Rectal smooth muscle tissue (tissue), 1 donor: ENCODE measurements at regions not wholly inside any gene's neighbourhood (a gene's known extent, or its start where the extent isn't known, plus 50 kb on each side); places are given as distances from the start of the nearest gene placed in this dataset.

Experiments
- H3K27ac ChIP-seq: one replicate; pipeline ENCODE4 v1.7.0; 2013; ENCODE audit warnings: low read depth, low read length, inconsistent platforms
- H3K27me3 ChIP-seq: one replicate; pipeline ENCODE4 v1.7.0; 2013; ENCODE audit warnings: low read length; ENCODE audit not compliant: control insufficient read depth, insufficient read depth
- H3K36me3 ChIP-seq: one replicate; pipeline ENCODE4 v1.7.0; 2013; ENCODE audit warnings: low read length; ENCODE audit not compliant: control insufficient read depth, insufficient read depth
- H3K4me1 ChIP-seq: one replicate; pipeline ENCODE4 v1.7.0; 2013; ENCODE audit warnings: low read length; ENCODE audit not compliant: control insufficient read depth, insufficient read depth
- H3K4me3 ChIP-seq: one replicate; pipeline ENCODE4 v1.7.0; 2013; ENCODE audit warnings: low read length
- H3K9ac ChIP-seq: one replicate; pipeline ENCODE4 v1.7.0; 2013; ENCODE audit warnings: low read length

GRCh38 chr4:187183826-187184225 lies 460.2 kb upstream of the FAT1 start:
- H3K4me1 ChIP-seq, result no peaks in the 10 kb centered on the region
- H3K27me3 ChIP-seq, result no peaks in the 10 kb centered on the region
- H3K4me3 ChIP-seq, result no peak overlapping the region
- no peaks in the 10 kb centered on the region for H3K36me3 ChIP-seq
- H3K9ac ChIP-seq, result no peak overlapping the region
- H3K27ac ChIP-seq, result no peak overlapping the region

DNA sequence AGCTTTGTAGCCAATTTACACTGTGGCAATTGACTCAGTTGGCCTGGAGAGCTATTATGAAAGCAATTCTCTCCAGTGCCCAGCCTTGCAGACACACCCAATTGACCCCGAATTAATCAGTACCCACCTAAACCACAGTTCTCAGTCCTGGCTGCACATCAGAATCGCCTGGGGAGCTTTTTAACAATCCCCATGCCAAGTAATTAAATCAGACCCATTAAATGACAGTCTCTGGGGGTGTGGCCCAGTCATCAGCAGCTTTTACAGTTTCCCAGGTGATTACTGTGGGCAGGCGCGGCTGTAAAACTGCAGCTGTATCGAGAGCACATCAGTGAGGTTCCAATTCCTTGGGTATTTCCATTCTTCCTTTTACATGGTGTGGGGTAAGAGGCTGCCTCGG lies 460.9 kb upstream of the FAT1 start:
- no peak overlapping the region for H3K4me3 ChIP-seq
- no peaks in the 10 kb centered on the region for H3K36me3 ChIP-seq
- H3K27ac ChIP-seq, result no peak overlapping the region
- H3K27me3 ChIP-seq, result no peaks in the 10 kb centered on the region
- no peak overlapping the region for H3K9ac ChIP-seq
- no peaks in the 10 kb centered on the region for H3K4me1 ChIP-seq

DNA sequence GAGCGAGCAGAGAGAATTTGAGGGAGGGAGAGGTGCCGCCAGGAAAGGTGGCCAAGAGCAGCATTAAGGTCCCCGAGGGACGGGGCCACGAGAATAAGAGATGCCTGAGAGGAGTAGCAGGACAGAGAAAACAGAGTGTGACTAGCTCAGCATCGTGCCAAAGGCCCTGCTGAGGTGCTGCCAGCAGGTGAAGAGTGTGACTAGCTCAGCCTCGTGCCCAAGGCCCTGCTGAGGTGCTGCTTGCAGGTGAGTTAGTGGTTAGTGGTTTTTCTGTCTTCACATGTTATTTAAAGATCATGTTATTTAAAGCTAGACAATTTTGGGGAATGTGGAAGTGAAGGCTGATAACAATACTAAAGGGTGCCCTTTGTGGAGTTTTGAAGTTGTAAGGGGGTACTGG lies 464.5 kb upstream of the FAT1 start:
- no peak overlapping the region for H3K9ac ChIP-seq
- no peaks in the 10 kb centered on the region for H3K36me3 ChIP-seq
- H3K27ac ChIP-seq, result no peak overlapping the region

DNA sequence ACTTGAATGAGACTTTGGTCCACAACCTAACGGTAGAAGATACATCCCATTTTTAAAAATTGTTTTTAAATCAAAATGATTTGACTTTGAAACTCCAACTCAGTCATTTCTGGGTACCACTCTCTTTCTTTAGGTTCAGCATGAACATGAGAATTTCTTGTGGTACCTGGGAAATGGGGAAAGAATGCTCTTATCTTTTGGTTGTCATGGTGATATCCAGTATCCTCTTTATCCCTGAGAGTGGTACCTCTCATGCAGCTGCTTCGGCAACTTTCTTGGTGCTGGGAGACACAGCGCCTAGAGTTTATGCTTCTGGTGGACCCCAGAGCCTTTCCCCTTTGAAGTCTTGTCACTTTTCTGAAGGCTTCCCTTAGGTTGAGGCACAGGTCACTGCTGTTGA lies 465.1 kb upstream of the FAT1 start:
- no peak overlapping the region for H3K27ac ChIP-seq
- H3K27me3 ChIP-seq, result no peaks in the 10 kb centered on the region
- H3K4me1 ChIP-seq, result no peaks in the 10 kb centered on the region
- no peak overlapping the region for H3K9ac ChIP-seq
- no peaks in the 10 kb centered on the region for H3K36me3 ChIP-seq
- H3K4me3 ChIP-seq, result no peak overlapping the region

More for the DNA sequence above, 464.5 kb upstream of the FAT1 start:
- Histone ChIP-seq H3K27me3 (no peaks in the 10 kb centered on the region), H3K4me3 (no peak overlapping the region), H3K4me1 (no peaks in the 10 kb centered on the region)

GRCh38 chr4:187190390-187190789 lies 466.7 kb upstream of the FAT1 start:
- no peak overlapping the region for H3K27ac ChIP-seq
- no peaks in the 10 kb centered on the region for H3K27me3 ChIP-seq
- H3K9ac ChIP-seq, result no peak overlapping the region
- H3K4me1 ChIP-seq, result no peaks in the 10 kb centered on the region
- H3K4me3 ChIP-seq, result no peak overlapping the region
- H3K36me3 ChIP-seq, result no peaks in the 10 kb centered on the region

DNA sequence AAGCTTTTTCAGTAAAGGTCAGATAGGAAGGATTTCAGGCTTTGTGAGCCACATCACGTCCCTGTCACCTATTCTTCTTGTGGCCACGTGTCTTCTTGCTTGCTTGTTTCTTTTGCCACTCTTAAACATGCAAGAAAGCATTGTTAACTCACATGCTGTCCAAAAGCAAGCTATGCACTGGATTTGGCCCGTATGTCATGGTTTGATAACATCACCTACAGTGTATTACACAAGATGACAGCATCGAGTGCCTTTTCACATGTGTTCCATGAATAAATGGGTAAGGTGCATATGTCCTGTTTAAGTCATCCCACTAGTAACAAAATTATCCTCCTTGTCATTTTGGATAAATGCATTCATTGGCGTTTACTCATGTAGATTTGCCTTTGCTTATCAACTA lies 468.0 kb upstream of the FAT1 start:
- no peak overlapping the region for H3K9ac ChIP-seq
- no peak overlapping the region for H3K4me3 ChIP-seq
- no peaks in the 10 kb centered on the region for H3K36me3 ChIP-seq
- no peaks in the 10 kb centered on the region for H3K4me1 ChIP-seq
- H3K27me3 ChIP-seq, result no peaks in the 10 kb centered on the region
- H3K27ac ChIP-seq, result no peak overlapping the region

GRCh38 chr4:187192266-187192665 lies 468.6 kb upstream of the FAT1 start:
- no peak overlapping the region for H3K4me3 ChIP-seq
- H3K27ac ChIP-seq, result no peak overlapping the region
- H3K4me1 ChIP-seq, result no peaks in the 10 kb centered on the region
- H3K9ac ChIP-seq, result no peak overlapping the region
- no peaks in the 10 kb centered on the region for H3K27me3 ChIP-seq
- no peaks in the 10 kb centered on the region for H3K36me3 ChIP-seq

GRCh38 chr4:187193141-187193540 lies 469.5 kb upstream of the FAT1 start:
- Histone ChIP-seq H3K36me3 (no peaks in the 10 kb centered on the region), H3K27ac (no peak overlapping the region), H3K27me3 (no peaks in the 10 kb centered on the region), H3K9ac (no peak overlapping the region), H3K4me3 (no peak overlapping the region), H3K4me1 (no peaks in the 10 kb centered on the region)

DNA sequence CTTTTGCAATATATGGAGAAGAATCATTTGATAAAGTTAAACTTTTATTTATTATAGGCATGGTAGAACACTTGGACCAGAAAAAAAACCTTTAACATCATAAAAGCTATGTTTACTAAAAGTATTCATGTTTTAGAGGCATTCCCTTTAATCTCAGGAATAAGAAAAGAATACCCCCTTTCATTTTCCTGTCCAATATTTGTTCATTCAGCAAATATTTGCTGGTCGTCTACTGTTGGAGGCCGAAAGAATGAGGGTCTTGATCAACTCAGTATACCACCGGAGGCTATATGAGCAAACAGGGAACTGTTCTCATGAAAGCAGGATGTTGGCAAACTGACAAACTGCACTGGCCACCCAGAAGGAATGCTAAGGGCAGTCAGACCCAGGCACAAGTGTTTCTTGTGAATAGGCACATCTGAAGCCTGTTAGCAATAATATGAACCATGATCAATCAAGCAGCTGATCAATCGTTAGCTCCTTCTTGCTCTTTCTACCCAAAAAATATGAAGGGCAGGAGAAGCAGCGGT lies 480.8 kb upstream of the FAT1 start:
- Histone ChIP-seq H3K9ac (no peak overlapping the region), H3K36me3 (no peaks in the 10 kb centered on the region), H3K4me1 (no peaks in the 10 kb centered on the region), H3K27ac (no peak overlapping the region), H3K27me3 (no peaks in the 10 kb centered on the region), H3K4me3 (no peak overlapping the region)

- Histone ChIP-seq H3K27ac (no peak overlapping the region), H3K4me1 (no peaks in the 10 kb centered on the region), H3K36me3 (no peaks in the 10 kb centered on the region), H3K4me3 (no peak overlapping the region), H3K9ac (no peak overlapping the region), H3K27me3 (no peaks in the 10 kb centered on the region)
Observed at GRCh38 chr4:187207931-187208330, 484.3 kb upstream of the FAT1 start.

- no peaks in the 10 kb centered on the region for H3K36me3 ChIP-seq
- no peak overlapping the region for H3K9ac ChIP-seq
- H3K4me3 ChIP-seq, result no peak overlapping the region
- no peaks in the 10 kb centered on the region for H3K4me1 ChIP-seq
- H3K27ac ChIP-seq, result no peak overlapping the region
- no peaks in the 10 kb centered on the region for H3K27me3 ChIP-seq
Observed at GRCh38 chr4:187208651-187209050, 485.0 kb upstream of the FAT1 start.

GRCh38 chr4:187209921-187210613 lies 486.4 kb upstream of the FAT1 start:
- no peaks in the 10 kb centered on the region for H3K27me3 ChIP-seq
- H3K36me3 ChIP-seq, result no peaks in the 10 kb centered on the region
- no peaks in the 10 kb centered on the region for H3K4me1 ChIP-seq
- peak overlapping the region; percentile 27 for H3K27ac ChIP-seq
- H3K4me3 ChIP-seq, result no peak overlapping the region
- no peak overlapping the region for H3K9ac ChIP-seq

GRCh38 chr4:187212446-187213080 lies 488.9 kb upstream of the FAT1 start:
- H3K4me3 ChIP-seq, result no peak overlapping the region
- H3K36me3 ChIP-seq, result no peaks in the 10 kb centered on the region
- H3K4me1 ChIP-seq, result no peaks in the 10 kb centered on the region
- H3K27me3 ChIP-seq, result no peaks in the 10 kb centered on the region
- no peak overlapping the region for H3K9ac ChIP-seq
- H3K27ac ChIP-seq, result peak overlapping the region; percentile 4
